ENCODE measurements at regions not wholly inside any gene's neighbourhood (a gene's known extent, or its start where the extent isn't known, plus 50 kb on each side); places are given as distances from the start of the nearest gene placed in this dataset.

DNA sequence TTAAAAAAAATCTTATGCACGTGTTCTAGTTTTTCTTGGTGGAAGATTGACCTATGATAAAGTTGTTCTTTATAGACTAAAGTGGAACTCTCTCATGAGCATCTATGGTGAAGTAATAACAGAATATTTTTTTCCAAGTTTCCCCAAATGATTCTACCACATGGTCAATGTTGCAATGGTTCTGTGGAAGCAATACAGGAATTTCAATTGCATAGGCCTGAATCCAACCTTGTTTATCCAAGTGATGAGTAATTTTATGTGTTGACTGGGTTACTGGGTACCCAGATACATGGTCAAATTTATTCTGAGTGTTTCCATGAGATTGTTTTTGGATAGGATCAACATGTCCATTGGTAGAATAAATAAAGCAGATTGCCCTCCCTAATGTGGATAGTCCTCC lies 581.5 kb downstream of the MMUT start:
- no peaks in the 10 kb centered on the region for H3K36me3 ChIP-seq (ENCODE audit: control insufficient read depth, insufficient read depth, low read length)
- H3K4me3 ChIP-seq (ENCODE audit: low read length) = no peak overlapping the region
- peaks cover 3% of the 10 kb centered on the region for H3K4me1 Mint-ChIP-seq
- no peak overlapping the region for H3K9ac ChIP-seq (ENCODE audit: extremely low read depth, low read length, poor library complexity, severe bottlenecking)
- H3K9me3 Mint-ChIP-seq = no peaks in the 10 kb centered on the region
- H3K27ac Mint-ChIP-seq = no peak overlapping the region
- H3K36me3 Mint-ChIP-seq (ENCODE audit: low read depth) = no peaks in the 10 kb centered on the region
- H3K4me3 Mint-ChIP-seq = no peak overlapping the region
- TF ChIP-seq, protein P1, sequence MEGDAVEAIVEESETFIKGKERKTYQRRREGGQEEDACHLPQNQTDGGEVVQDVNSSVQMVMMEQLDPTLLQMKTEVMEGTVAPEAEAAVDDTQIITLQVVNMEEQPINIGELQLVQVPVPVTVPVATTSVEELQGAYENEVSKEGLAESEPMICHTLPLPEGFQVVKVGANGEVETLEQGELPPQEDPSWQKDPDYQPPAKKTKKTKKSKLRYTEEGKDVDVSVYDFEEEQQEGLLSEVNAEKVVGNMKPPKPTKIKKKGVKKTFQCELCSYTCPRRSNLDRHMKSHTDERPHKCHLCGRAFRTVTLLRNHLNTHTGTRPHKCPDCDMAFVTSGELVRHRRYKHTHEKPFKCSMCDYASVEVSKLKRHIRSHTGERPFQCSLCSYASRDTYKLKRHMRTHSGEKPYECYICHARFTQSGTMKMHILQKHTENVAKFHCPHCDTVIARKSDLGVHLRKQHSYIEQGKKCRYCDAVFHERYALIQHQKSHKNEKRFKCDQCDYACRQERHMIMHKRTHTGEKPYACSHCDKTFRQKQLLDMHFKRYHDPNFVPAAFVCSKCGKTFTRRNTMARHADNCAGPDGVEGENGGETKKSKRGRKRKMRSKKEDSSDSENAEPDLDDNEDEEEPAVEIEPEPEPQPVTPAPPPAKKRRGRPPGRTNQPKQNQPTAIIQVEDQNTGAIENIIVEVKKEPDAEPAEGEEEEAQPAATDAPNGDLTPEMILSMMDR (conservative IDR thresholded peaks at IDR 0.05) = no peak
- H3K27ac ChIP-seq (ENCODE audit: low read depth, low read length) = no peak overlapping the region
- H3K4me1 ChIP-seq (ENCODE audit: control insufficient read depth, insufficient read depth, low read length) = no peaks in the 10 kb centered on the region
- H3K9me3 ChIP-seq (ENCODE audit: control insufficient read depth, low read length) = no peaks in the 10 kb centered on the region
- no peaks in the 10 kb centered on the region for H3K27me3 ChIP-seq (ENCODE audit: control insufficient read depth, insufficient read depth, low read length, poor library complexity, severe bottlenecking)
- WGBS, 2 experiments (ENCODE audit: insufficient coverage in 1 of 2, insufficient read length in 1 of 2) = 86% methylated on average over 1 of the region's 1 CpG; no CpG with 5 or more reads in 1 of the 2 experiments
- no peaks in the 10 kb centered on the region for H3K27me3 Mint-ChIP-seq (ENCODE audit: insufficient read depth)
- no peak for DNase-seq

DNA sequence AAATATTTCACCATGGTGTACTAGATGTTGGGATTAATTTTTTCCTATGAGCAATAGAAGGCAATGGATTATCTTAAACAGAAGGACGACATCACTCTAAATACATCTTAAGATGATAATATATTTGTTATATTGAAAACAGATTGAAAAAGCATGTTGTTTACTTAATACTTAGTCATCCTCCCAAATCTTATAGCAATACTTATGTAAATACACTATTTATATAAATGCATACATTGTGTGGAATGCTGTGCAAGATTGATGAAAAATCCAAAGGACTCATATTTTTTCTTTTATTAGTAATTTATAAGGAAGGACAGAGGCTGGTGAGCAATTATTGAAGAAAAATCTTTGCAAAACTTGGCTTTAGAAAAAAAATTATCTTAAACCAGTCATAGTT lies 593.5 kb downstream of the MMUT start:
- Histone ChIP-seq H3K9ac (ENCODE audit: extremely low read depth, low read length, poor library complexity, severe bottlenecking) (no peak overlapping the region), H3K27me3 (ENCODE audit: control insufficient read depth, insufficient read depth, low read length, poor library complexity, severe bottlenecking) (no peaks in the 10 kb centered on the region), H3K36me3 (ENCODE audit: control insufficient read depth, insufficient read depth, low read length) (no peaks in the 10 kb centered on the region), H3K4me3 (ENCODE audit: low read length) (no peak overlapping the region), H3K27ac (ENCODE audit: low read depth, low read length) (no peak overlapping the region), H3K9me3 (ENCODE audit: control insufficient read depth, low read length) (peaks cover 4% of the 10 kb centered on the region), H3K4me1 (ENCODE audit: control insufficient read depth, insufficient read depth, low read length) (no peaks in the 10 kb centered on the region)
- DNase-seq = no peak
- no peaks in the 10 kb centered on the region for H3K36me3 Mint-ChIP-seq (ENCODE audit: low read depth)
- H3K4me3 Mint-ChIP-seq = no peak overlapping the region
- H3K4me1 Mint-ChIP-seq = no peaks in the 10 kb centered on the region
- H3K9me3 Mint-ChIP-seq = peaks cover 6% of the 10 kb centered on the region
- WGBS, 2 experiments (ENCODE audit: insufficient coverage in 1 of 2, insufficient read length in 1 of 2) = no CpG with 5 or more reads among the region's 1 CpG
- H3K27me3 Mint-ChIP-seq (ENCODE audit: insufficient read depth) = no peaks in the 10 kb centered on the region
- no peak overlapping the region for H3K27ac Mint-ChIP-seq
- TF ChIP-seq, protein P1 (conservative IDR thresholded peaks at IDR 0.05) = no peak

DNA sequence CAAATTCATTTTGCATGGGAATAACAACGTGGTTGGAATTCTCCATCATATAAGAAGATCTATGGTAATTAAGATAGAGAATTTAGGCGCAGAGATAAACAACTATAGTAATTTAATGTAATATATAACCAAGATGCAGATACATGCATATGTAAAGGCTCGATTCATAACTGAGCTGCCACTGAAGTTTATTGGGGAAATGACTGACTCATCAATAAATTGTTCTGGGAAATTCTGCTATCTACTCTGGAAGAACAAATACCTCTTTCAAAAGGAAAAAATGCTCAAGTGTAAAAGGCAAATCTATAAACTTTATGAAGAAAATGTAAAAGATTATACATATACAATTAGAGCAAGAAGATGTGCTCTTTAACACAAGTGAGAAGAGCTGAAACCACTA lies 596.4 kb downstream of the MMUT start:
- peaks cover 18% of the 10 kb centered on the region for H3K9me3 ChIP-seq (ENCODE audit: control insufficient read depth, low read length)
- H3K36me3 ChIP-seq (ENCODE audit: control insufficient read depth, insufficient read depth, low read length) = no peaks in the 10 kb centered on the region
- Mint-ChIP-seq H3K27ac (no peak overlapping the region), H3K4me1 (no peaks in the 10 kb centered on the region), H3K4me3 (no peak overlapping the region), H3K9me3 (peaks cover 21% of the 10 kb centered on the region), H3K27me3 (ENCODE audit: insufficient read depth) (no peaks in the 10 kb centered on the region), H3K36me3 (ENCODE audit: low read depth) (no peaks in the 10 kb centered on the region)
- H3K27ac ChIP-seq (ENCODE audit: low read depth, low read length) = no peak overlapping the region
- H3K4me3 ChIP-seq (ENCODE audit: low read length) = no peak overlapping the region
- no peaks in the 10 kb centered on the region for H3K4me1 ChIP-seq (ENCODE audit: control insufficient read depth, insufficient read depth, low read length)
- TF ChIP-seq, protein P1 (conservative IDR thresholded peaks at IDR 0.05) = no peak
- H3K27me3 ChIP-seq (ENCODE audit: control insufficient read depth, insufficient read depth, low read length, poor library complexity, severe bottlenecking) = no peaks in the 10 kb centered on the region
- no peak for DNase-seq
- 95% methylated on average over 2 of the region's 3 CpGs; no CpG with 5 or more reads in 1 of the 2 experiments for WGBS, 2 experiments (ENCODE audit: insufficient coverage in 1 of 2, insufficient read length in 1 of 2)
- no peak overlapping the region for H3K9ac ChIP-seq (ENCODE audit: extremely low read depth, low read length, poor library complexity, severe bottlenecking)

Measured in endodermal cell (in vitro differentiated cells).